NCI-H128 (cell line): ENCODE measurements at regions not wholly inside any gene's neighbourhood (a gene's known extent, or its start where the extent isn't known, plus 50 kb on each side); places are given as distances from the start of the nearest gene placed in this dataset.

Experiments
- DNase-seq: peaks from one replicate; lab custom pipeline; 2025; ENCODE audit not compliant: unreplicated experiment; lab: John Stamatoyannopoulos, UW

- DNase-seq, result no peak
Observed at GRCh38 chr12:41778934-41779333, 365.7 kb downstream of the GXYLT1 start.

GRCh38 chr12:41777064-41777790 is 367.4 kb downstream of the GXYLT1 start:
- DNase-seq, result no peak

- DNase-seq, result no peak
Observed at GRCh38 chr12:41772478-41772877, 372.2 kb downstream of the GXYLT1 start.

GRCh38 chr12:41769810-41770209 is 374.9 kb downstream of the GXYLT1 start:
- DNase-seq, result no peak

GRCh38 chr12:41768456-41768855 is 376.2 kb downstream of the GXYLT1 start:
- DNase-seq, result no peak

GRCh38 chr12:41762691-41763090 is 382.0 kb downstream of the GXYLT1 start:
- no peak for DNase-seq

GRCh38 chr12:41745593-41745992 is 399.1 kb downstream of the GXYLT1 start:
- DNase-seq, result no peak

- DNase-seq, result no peak
Observed at GRCh38 chr12:41743835-41744234, 400.8 kb downstream of the GXYLT1 start.

- no peak for DNase-seq
Observed at GRCh38 chr12:41739066-41739465, 405.6 kb downstream of the GXYLT1 start.

GRCh38 chr12:41737423-41737822 is 407.3 kb downstream of the GXYLT1 start:
- no peak for DNase-seq

GRCh38 chr12:41736436-41736835 is 408.2 kb downstream of the GXYLT1 start:
- no peak for DNase-seq

- no peak for DNase-seq
Observed at GRCh38 chr12:41731691-41732090, 413.0 kb downstream of the GXYLT1 start.

- DNase-seq, result no peak
Observed at GRCh38 chr12:41731061-41731460, 413.6 kb downstream of the GXYLT1 start.

GRCh38 chr12:41724216-41724615 is 420.5 kb downstream of the GXYLT1 start:
- DNase-seq, result no peak

- no peak for DNase-seq
Observed at GRCh38 chr12:41719214-41719613, 425.5 kb downstream of the GXYLT1 start.

GRCh38 chr12:41715256-41715655 is 429.4 kb downstream of the GXYLT1 start:
- no peak for DNase-seq

GRCh38 chr12:41709463-41710285 is 435.0 kb downstream of the GXYLT1 start:
- DNase-seq, result no peak

GRCh38 chr12:41709012-41709411 is 435.7 kb downstream of the GXYLT1 start:
- DNase-seq, result no peak

- DNase-seq, result no peak
Observed at GRCh38 chr12:41706376-41706775, 438.3 kb downstream of the GXYLT1 start.

GRCh38 chr12:41701943-41702601 is 442.6 kb downstream of the GXYLT1 start:
- DNase-seq, result no peak

- DNase-seq, result no peak
Observed at GRCh38 chr12:41700940-41701339, 443.7 kb downstream of the GXYLT1 start.

- no peak for DNase-seq
Observed at GRCh38 chr12:41699658-41700057, 445.0 kb downstream of the GXYLT1 start.
